Smooth muscle cell (in vitro differentiated cells): ENCODE measurements at regions not wholly inside any gene's neighbourhood (a gene's known extent, or its start where the extent isn't known, plus 50 kb on each side); places are given as distances from the start of the nearest gene placed in this dataset.
"Not testable (repeated sequence)": the region's sequence is repeated elsewhere in the genome, so short reads cannot be mapped to it uniquely, and the experiment has no call there.

Experiments used
- DNase-seq: peaks from one replicate; lab custom pipeline; 2025; ENCODE audit not compliant: unreplicated experiment; lab: John Stamatoyannopoulos, UW
- H2AFZ ChIP-seq: fragments of 200-600 bp; sonication (generic); 2 replicates; pipeline ENCODE4 v1.6.0; 2016; ENCODE audit warnings: antibody characterized with exemption, low read depth, mild to moderate bottlenecking
- H3F3A ChIP-seq: fragments of 200-600 bp; sonication (generic); 2 replicates; pipeline ENCODE4 v1.6.0; 2017; ENCODE audit warnings: antibody characterized with exemption, low read depth
- H3K27ac ChIP-seq: fragments of 200-600 bp; sonication (generic); 2 replicates; pipeline ENCODE4 v1.5.1; 2016; ENCODE audit warnings: low read depth, mild to moderate bottlenecking
- H3K27me3 ChIP-seq: fragments of 200-600 bp; sonication (generic); 2 replicates; pipeline ENCODE4 v1.6.1; 2016; ENCODE audit warnings: low read depth, mild to moderate bottlenecking
- H3K36me3 ChIP-seq: fragments of 200-600 bp; sonication (generic); 2 replicates; pipeline ENCODE4 v1.5.1; 2016; ENCODE audit warnings: low read depth
- H3K4me1 ChIP-seq: fragments of 200-600 bp; sonication (generic); 2 replicates; pipeline ENCODE4 v1.5.1; 2016; ENCODE audit warnings: low read depth
- H3K4me2 ChIP-seq: fragments of 200-600 bp; sonication (generic); 2 replicates; pipeline ENCODE4 v1.6.0; 2016; ENCODE audit warnings: mild to moderate bottlenecking
- H3K4me3 ChIP-seq: fragments of 200-600 bp; sonication (generic); 2 replicates; pipeline ENCODE4 v1.5.1; 2016; ENCODE audit warnings: mild to moderate bottlenecking
- H3K79me2 ChIP-seq: fragments of 200-600 bp; sonication (generic); 2 replicates; pipeline ENCODE4 v1.6.0; 2016; ENCODE audit warnings: low read depth, mild to moderate bottlenecking
- H3K9ac ChIP-seq: fragments of 200-600 bp; sonication (generic); 2 replicates; pipeline ENCODE4 v1.6.0; 2016; ENCODE audit warnings: low read depth
- H3K9me3 ChIP-seq: fragments of 200-600 bp; sonication (generic); replicated peaks from 2 replicates; pipeline ENCODE4 v1.5.1; 2016; ENCODE audit warnings: low read depth
- H4K20me1 ChIP-seq: fragments of 200-600 bp; sonication (generic); 2 replicates; pipeline ENCODE4 v1.6.0; 2016; ENCODE audit warnings: low read depth
- WGBS: methylation state at CpG from one replicate; pipeline ENCODE4 v1.1.7; 2016; ENCODE audit warnings: low lambda C conversion rate; 5-methylcytosine and 5-hydroxymethylcytosine counted together
- TF ChIP-seq, protein P1 (sequence below): fragments of 200-600 bp; sonication (generic); IDR thresholded peaks from 2 replicates; pipeline ENCODE4 v1.5.1; 2017; ENCODE audit warnings: borderline replicate concordance, mild to moderate bottlenecking, antibody characterized with exemption; ENCODE audit not compliant: insufficient read depth, poor library complexity, severe bottlenecking

DNA sequence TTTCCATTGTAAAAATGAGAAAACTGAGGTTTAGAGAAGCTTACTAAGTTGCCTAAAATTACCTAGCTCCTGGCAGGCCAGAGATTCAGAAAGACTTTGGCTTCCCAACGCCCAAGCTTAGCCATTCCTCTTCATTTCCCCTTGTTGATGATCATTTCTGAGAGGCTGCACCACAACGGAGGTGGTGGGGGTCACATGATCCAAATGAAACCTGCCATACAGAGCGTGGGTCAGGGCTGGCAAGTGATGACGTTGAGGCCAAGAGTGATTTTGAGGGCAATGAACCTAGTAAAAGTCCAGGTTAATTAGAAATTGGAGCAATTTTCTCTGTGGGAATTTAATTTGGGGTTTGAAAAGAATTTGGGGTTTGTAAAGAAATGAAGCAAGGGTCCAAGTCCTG is 109.9 kb downstream of the TMEM182 start:
- H4K20me1 ChIP-seq = no peaks in the 10 kb centered on the region
- 67% methylated on average over 4 of the region's 4 CpGs for WGBS
- no peaks in the 10 kb centered on the region for H3K27me3 ChIP-seq
- TF ChIP-seq, protein P1, sequence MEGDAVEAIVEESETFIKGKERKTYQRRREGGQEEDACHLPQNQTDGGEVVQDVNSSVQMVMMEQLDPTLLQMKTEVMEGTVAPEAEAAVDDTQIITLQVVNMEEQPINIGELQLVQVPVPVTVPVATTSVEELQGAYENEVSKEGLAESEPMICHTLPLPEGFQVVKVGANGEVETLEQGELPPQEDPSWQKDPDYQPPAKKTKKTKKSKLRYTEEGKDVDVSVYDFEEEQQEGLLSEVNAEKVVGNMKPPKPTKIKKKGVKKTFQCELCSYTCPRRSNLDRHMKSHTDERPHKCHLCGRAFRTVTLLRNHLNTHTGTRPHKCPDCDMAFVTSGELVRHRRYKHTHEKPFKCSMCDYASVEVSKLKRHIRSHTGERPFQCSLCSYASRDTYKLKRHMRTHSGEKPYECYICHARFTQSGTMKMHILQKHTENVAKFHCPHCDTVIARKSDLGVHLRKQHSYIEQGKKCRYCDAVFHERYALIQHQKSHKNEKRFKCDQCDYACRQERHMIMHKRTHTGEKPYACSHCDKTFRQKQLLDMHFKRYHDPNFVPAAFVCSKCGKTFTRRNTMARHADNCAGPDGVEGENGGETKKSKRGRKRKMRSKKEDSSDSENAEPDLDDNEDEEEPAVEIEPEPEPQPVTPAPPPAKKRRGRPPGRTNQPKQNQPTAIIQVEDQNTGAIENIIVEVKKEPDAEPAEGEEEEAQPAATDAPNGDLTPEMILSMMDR = no peak
- no peak overlapping the region for H3K9ac ChIP-seq
- H3K36me3 ChIP-seq = no peaks in the 10 kb centered on the region
- H3K27ac ChIP-seq = no peak overlapping the region
- no peaks in the 10 kb centered on the region for H3K4me1 ChIP-seq
- H2AFZ ChIP-seq = no peak overlapping the region
- H3K4me3 ChIP-seq = no peak overlapping the region
- H3K9me3 ChIP-seq = no peaks in the 10 kb centered on the region
- H3K4me2 ChIP-seq = no peak overlapping the region
- no peaks in the 10 kb centered on the region for H3K79me2 ChIP-seq
- DNase-seq = no peak
- no peaks in the 10 kb centered on the region for H3F3A ChIP-seq

DNA sequence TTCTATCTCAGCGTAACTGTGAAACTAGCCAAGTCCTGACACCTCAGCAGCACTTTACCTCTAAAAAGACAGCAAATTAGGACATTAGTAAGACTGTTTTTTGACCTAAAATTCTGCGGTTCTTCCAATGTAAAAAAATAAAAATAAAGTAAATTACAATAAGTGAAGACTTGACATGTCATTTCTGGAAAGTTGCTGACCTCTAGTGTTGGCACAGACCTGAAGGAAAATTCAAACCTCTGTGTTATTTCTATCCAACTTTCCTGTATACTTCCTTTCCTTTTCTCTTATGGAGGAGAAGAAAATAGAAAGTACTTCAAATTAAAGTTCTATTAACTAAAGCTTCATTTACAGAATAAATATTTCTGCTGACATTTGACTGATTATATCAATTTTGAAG is 110.6 kb downstream of the TMEM182 start:
- Histone ChIP-seq H3K4me2 (no peak overlapping the region), H3K27ac (no peak overlapping the region), H2AFZ (no peak overlapping the region), H3K9ac (no peak overlapping the region), H3K36me3 (no peaks in the 10 kb centered on the region), H3K27me3 (no peaks in the 10 kb centered on the region), H3K4me3 (no peak overlapping the region), H3F3A (no peaks in the 10 kb centered on the region), H3K79me2 (no peaks in the 10 kb centered on the region), H4K20me1 (no peaks in the 10 kb centered on the region), H3K9me3 (no peaks in the 10 kb centered on the region), H3K4me1 (no peaks in the 10 kb centered on the region)
- TF ChIP-seq, protein P1 = peak; percentile 25
- no peak for DNase-seq
- 87% methylated on average over 2 of the region's 2 CpGs for WGBS

DNA sequence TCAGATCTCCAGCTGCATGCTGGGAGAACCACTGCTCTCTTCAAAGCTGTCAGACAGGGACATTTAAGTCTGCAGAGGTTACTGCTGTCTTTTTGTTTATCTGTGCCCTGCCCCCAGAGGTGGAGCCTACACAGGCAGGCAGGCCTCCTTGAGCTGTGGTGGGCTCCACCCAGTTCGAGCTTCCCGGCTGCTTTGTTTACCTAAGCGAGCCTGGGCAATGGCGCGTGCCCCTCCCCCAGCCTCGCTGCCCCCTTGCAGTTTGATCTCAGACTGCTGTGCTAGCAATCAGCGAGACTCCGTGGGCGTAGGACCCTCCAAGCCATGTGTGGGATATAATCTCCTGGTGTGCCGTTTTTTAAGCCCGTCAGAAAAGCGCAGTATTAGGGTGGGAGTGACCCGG is 117.7 kb downstream of the TMEM182 start:
- H3K36me3 ChIP-seq, H3K27ac ChIP-seq, H3K9me3 ChIP-seq, H3K27me3 ChIP-seq, DNase-seq, H3F3A ChIP-seq, H3K4me1 ChIP-seq, H3K79me2 ChIP-seq, H2AFZ ChIP-seq, H3K9ac ChIP-seq, H3K4me2 ChIP-seq, H3K4me3 ChIP-seq, H4K20me1 ChIP-seq: not testable (repeated sequence)
- 86% methylated on average over 13 of the region's 13 CpGs for WGBS

DNA sequence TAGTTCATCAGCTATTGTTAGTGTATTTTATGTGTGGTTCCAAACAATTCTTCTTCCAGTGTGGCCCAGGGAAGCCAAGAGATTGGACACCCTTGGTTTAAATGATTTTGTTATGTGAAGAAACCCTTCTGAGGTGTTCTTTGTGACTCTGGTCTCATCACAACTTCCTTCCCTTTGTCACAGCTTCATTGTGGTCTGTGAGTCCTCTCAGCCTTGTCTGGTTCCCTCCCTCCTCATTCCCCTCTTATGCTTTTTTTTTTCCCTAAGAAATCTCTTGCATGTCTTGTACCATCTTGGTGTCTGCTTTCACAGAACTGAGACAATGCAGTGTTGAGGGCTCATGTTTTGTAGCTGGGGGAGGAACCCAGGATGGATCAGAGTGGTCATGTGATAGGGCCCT is 118.9 kb downstream of the TMEM182 start:
- H3K4me1 ChIP-seq = no peaks in the 10 kb centered on the region
- H3K79me2 ChIP-seq = no peaks in the 10 kb centered on the region
- no peak overlapping the region for H3K4me2 ChIP-seq
- H3K27ac ChIP-seq = no peak overlapping the region
- TF ChIP-seq, protein P1 = no peak
- no peak overlapping the region for H3K9ac ChIP-seq
- no peaks in the 10 kb centered on the region for H3K9me3 ChIP-seq
- no peaks in the 10 kb centered on the region for H3K27me3 ChIP-seq
- no peaks in the 10 kb centered on the region for H3F3A ChIP-seq
- no peak overlapping the region for H3K4me3 ChIP-seq
- H4K20me1 ChIP-seq = no peaks in the 10 kb centered on the region
- no peak overlapping the region for H2AFZ ChIP-seq
- no peak for DNase-seq
- H3K36me3 ChIP-seq = no peaks in the 10 kb centered on the region
